ENCODE measurements at regions not wholly inside any gene's neighbourhood (a gene's known extent, or its start where the extent isn't known, plus 50 kb on each side); places are given as distances from the start of the nearest gene placed in this dataset.

- intact Hi-C loops (cut with DNase I): no loop called here
Measured at GRCh38 chr11:15818132-15818842, 538.1 kb downstream of the SOX6 start.

DNA sequence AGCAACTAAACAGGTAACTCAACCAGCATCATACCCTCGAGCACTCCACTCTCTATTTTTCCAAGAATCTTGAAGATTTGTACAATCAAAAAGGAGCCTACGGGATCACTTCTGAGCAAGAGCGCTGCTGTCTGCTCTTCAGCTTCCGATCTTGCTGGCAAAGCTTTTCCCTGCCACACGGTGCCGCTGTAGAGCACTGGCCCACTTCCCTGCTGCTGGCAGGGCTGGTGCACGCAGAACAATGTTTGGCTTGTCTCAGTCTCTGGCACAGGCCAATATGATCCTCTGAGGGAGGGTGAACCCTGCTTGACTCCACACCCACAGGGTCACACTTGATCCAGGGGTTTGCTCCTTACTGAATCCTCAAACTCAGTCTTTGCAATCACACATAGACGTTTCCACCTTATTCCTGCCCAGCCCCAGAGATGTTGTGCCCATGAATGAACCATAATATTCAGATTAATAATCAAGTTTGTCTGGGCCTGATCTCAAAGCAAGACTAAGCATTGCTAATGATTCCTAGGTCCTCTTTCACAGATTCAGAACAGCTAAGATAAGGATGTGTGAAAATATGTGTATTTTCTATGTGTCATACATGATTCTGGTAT lies 536.6 kb downstream of the SOX6 start:
- Histone ChIP-seq H3K4me3 (replicated peaks in 1 of 3) (no peak overlapping the region), H3K27ac (no peak overlapping the region), H3K4me1 (peaks cover 23 to 38% of the 10 kb centered on the region in 2 donors), H3K9me3 (no peaks in the 10 kb centered on the region), H3K36me3 (no peaks in the 10 kb centered on the region), H3K27me3 (no peaks in the 10 kb centered on the region)
- DNase-seq: peak; percentile 68 to 79
- intact Hi-C loops (cut with DNase I): no loop called here
- TF ChIP-seq POLR2A (IDR thresholded peaks at IDR 0.05) (no peak), CTCF (IDR thresholded peaks at IDR 0.05) (peak; percentile 56 to 91 (median 74))
- WGBS, 2 donors: 18 to 28% methylated on average over 8 of the region's 8 CpGs

More at GRCh38 chr11:15818132-15818842, 538.1 kb downstream of the SOX6 start:
- Histone ChIP-seq H3K27ac (peak overlapping the region in 1 of 3 donors; percentile 27), H3K4me3 (replicated peaks in 1 of 3) (no peak overlapping the region), H3K27me3 (no peaks in the 10 kb centered on the region), H3K36me3 (no peaks in the 10 kb centered on the region), H3K4me1 (peaks cover 23 to 38% of the 10 kb centered on the region in 2 donors), H3K9me3 (no peaks in the 10 kb centered on the region)
- DNase-seq: peak; percentile 34 to 40
- 31 to 37% methylated on average over 6 of the region's 6 CpGs for WGBS, 2 donors
- no peak for TF ChIP-seq POLR2A (IDR thresholded peaks at IDR 0.05)
- TF ChIP-seq CTCF (IDR thresholded peaks at IDR 0.05): no peak

GRCh38 chr11:15821451-15821850 lies 534.9 kb downstream of the SOX6 start:
- DNase-seq: no peak
- Histone ChIP-seq H3K4me3 (replicated peaks in 1 of 3) (no peak overlapping the region), H3K36me3 (no peaks in the 10 kb centered on the region), H3K4me1 (peaks cover 16 to 30% of the 10 kb centered on the region in 2 donors), H3K27ac (no peak overlapping the region), H3K9me3 (no peaks in the 10 kb centered on the region), H3K27me3 (no peaks in the 10 kb centered on the region)
- intact Hi-C loops (cut with DNase I): no loop called here
- no peak for TF ChIP-seq POLR2A (IDR thresholded peaks at IDR 0.05)
- TF ChIP-seq CTCF (IDR thresholded peaks at IDR 0.05): no peak

GRCh38 chr11:15824060-15824459 lies 532.3 kb downstream of the SOX6 start:
- no peaks in the 10 kb centered on the region for H3K9me3 ChIP-seq
- H3K4me1 ChIP-seq: peaks cover 2 to 10% of the 10 kb centered on the region in 2 donors
- WGBS, 2 donors: 88 to 96% methylated on average over 1 of the region's 1 CpG
- no peak overlapping the region for H3K4me3 ChIP-seq (replicated peaks in 1 of 3)
- H3K27ac ChIP-seq: no peak overlapping the region
- no peaks in the 10 kb centered on the region for H3K27me3 ChIP-seq
- H3K36me3 ChIP-seq: no peaks in the 10 kb centered on the region
- intact Hi-C loops (cut with DNase I): no loop called here
- no peak for DNase-seq
- no peak for TF ChIP-seq POLR2A (IDR thresholded peaks at IDR 0.05)

- H3K9me3 ChIP-seq: no peaks in the 10 kb centered on the region
- no peaks in the 10 kb centered on the region for H3K36me3 ChIP-seq
- no peak for DNase-seq
- intact Hi-C loops (cut with DNase I): no loop called here
- TF ChIP-seq CTCF (IDR thresholded peaks at IDR 0.05): no peak
- TF ChIP-seq POLR2A (IDR thresholded peaks at IDR 0.05): no peak
- no peaks in the 10 kb centered on the region for H3K4me1 ChIP-seq
- H3K27me3 ChIP-seq: no peaks in the 10 kb centered on the region
- H3K27ac ChIP-seq: no peak overlapping the region
- no peak overlapping the region for H3K4me3 ChIP-seq (replicated peaks in 1 of 3)
- 69 to 76% methylated on average over 7 of the region's 7 CpGs for WGBS, 2 donors
Measured at GRCh38 chr11:15825976-15826650, 530.2 kb downstream of the SOX6 start.
